ENCODE measurements at regions not wholly inside any gene's neighbourhood (a gene's known extent, or its start where the extent isn't known, plus 50 kb on each side); places are given as distances from the start of the nearest gene placed in this dataset.

GRCh38 chr10:21021843-21022594, 124.9 kb upstream of the NEBL start:
- TF ChIP-seq, protein P1, sequence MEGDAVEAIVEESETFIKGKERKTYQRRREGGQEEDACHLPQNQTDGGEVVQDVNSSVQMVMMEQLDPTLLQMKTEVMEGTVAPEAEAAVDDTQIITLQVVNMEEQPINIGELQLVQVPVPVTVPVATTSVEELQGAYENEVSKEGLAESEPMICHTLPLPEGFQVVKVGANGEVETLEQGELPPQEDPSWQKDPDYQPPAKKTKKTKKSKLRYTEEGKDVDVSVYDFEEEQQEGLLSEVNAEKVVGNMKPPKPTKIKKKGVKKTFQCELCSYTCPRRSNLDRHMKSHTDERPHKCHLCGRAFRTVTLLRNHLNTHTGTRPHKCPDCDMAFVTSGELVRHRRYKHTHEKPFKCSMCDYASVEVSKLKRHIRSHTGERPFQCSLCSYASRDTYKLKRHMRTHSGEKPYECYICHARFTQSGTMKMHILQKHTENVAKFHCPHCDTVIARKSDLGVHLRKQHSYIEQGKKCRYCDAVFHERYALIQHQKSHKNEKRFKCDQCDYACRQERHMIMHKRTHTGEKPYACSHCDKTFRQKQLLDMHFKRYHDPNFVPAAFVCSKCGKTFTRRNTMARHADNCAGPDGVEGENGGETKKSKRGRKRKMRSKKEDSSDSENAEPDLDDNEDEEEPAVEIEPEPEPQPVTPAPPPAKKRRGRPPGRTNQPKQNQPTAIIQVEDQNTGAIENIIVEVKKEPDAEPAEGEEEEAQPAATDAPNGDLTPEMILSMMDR (IDR thresholded peaks at IDR 0.05; ENCODE audit: borderline replicate concordance, insufficient read depth, low read depth, low read length), result peak; percentile 31; the same call in 1 of the 2 replicates
- H3K4me3 ChIP-seq (ENCODE audit: low read depth, low read length), result no peak overlapping the region

DNA sequence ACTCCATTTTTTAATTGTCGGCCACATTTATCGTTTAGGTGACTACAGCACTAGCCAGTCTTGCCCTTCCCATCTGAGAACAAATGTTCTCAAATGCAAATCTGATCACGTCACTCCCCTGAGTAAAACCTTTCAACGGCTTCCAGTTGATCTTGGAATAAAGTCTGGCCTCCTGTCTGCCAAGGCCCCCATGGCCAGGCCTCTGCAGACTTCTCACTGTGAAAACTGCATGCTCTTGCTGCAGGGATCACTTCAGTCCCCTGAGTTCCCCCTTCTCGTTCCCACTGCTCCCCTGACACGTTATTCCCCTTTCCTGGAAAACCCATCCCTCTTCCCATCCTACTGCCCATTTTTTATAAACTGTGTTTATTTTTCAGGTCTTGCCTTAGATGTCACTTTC, 124.1 kb upstream of the NEBL start:
- TF ChIP-seq, protein P1 (IDR thresholded peaks at IDR 0.05; ENCODE audit: borderline replicate concordance, insufficient read depth, low read depth, low read length), result no peak
- H3K4me3 ChIP-seq (ENCODE audit: low read depth, low read length), result no peak overlapping the region

DNA sequence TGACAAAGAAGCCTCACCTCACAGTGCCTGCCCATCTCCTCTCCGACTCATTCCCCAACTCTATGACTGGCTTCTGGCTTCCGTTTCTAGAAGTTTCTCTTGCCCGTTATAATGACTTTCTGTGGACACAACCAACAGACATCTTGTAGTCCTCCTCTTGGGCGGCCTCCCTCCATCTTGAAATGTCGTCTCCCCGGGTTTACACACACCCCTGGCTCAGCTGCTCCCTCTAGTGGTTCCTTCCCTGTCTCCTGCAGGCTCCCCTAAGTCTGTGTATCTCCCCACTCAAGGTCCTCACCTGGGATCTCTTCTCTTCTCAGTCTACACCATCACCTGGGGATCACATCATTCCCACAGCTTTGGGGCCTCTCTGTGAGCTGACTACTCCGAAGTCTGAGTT, 123.4 kb upstream of the NEBL start:
- TF ChIP-seq, protein P1 (IDR thresholded peaks at IDR 0.05; ENCODE audit: borderline replicate concordance, insufficient read depth, low read depth, low read length), result peak; percentile 84
- H3K4me3 ChIP-seq (ENCODE audit: low read depth, low read length), result no peak overlapping the region

DNA sequence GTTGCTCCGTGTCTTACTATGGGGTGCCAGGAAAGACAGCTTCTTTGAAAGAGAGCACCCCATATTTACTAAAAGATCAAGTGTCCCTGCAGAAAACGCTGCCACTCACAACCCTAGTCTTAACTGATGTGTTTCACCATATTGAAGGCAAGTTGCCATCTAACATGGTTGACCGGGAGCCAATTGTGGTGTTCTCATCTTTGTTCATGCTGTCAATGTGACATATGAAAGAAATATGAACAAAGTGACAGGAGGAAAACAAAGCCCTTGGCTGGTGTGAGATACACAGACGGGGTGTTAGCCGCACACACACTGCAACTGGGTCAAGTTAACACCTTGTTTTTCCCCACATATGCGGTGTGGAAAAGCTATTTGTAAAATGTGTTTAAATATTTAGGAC, 122.3 kb upstream of the NEBL start:
- TF ChIP-seq, protein P1 (IDR thresholded peaks at IDR 0.05; ENCODE audit: borderline replicate concordance, insufficient read depth, low read depth, low read length), result no peak
- H3K4me3 ChIP-seq (ENCODE audit: low read depth, low read length), result no peak overlapping the region

GRCh38 chr10:21015851-21016250, 118.7 kb upstream of the NEBL start:
- H3K4me3 ChIP-seq (ENCODE audit: low read depth, low read length), result no peak overlapping the region
- TF ChIP-seq, protein P1 (IDR thresholded peaks at IDR 0.05; ENCODE audit: borderline replicate concordance, insufficient read depth, low read depth, low read length), result no peak

- TF ChIP-seq, protein P1 (IDR thresholded peaks at IDR 0.05; ENCODE audit: borderline replicate concordance, insufficient read depth, low read depth, low read length), result no peak
- no peak overlapping the region for H3K4me3 ChIP-seq (ENCODE audit: low read depth, low read length)
Measured at GRCh38 chr10:21014141-21014540, 117.0 kb upstream of the NEBL start.

- TF ChIP-seq, protein P1 (IDR thresholded peaks at IDR 0.05; ENCODE audit: borderline replicate concordance, insufficient read depth, low read depth, low read length), result no peak
- H3K4me3 ChIP-seq (ENCODE audit: low read depth, low read length), result no peak overlapping the region
Measured at GRCh38 chr10:21011433-21012018, 114.4 kb upstream of the NEBL start.

All from GM12875 (cell line).